ENCODE measurements at regions not wholly inside any gene's neighbourhood (a gene's known extent, or its start where the extent isn't known, plus 50 kb on each side); places are given as distances from the start of the nearest gene placed in this dataset.

- intact Hi-C loops (cut with micrococcal nuclease): no loop called here
- Histone ChIP-seq H3K4me1 (ENCODE audit: control insufficient read depth, insufficient read depth, low read length) (no peaks in the 10 kb centered on the region), H4K91ac (ENCODE audit: insufficient read depth, low read depth, low read length) (no peak overlapping the region), H3K9me1 (ENCODE audit: insufficient read depth, low read length) (no peaks in the 10 kb centered on the region), H2BK120ac (ENCODE audit: low read depth, low read length) (no peak overlapping the region), H3K27me3 (ENCODE audit: control insufficient read depth, insufficient read depth, low read length) (no peaks in the 10 kb centered on the region), H3K4me3 (ENCODE audit: insufficient read depth, low read depth, low read length) (no peak overlapping the region), H3K56ac (ENCODE audit: extremely low read depth, insufficient read depth, low read length) (no peak overlapping the region), H2BK15ac (ENCODE audit: low read depth, low read length) (no peak overlapping the region), H3K9ac (ENCODE audit: low read depth, low read length) (no peak overlapping the region), H3K14ac (replicated peaks; ENCODE audit: low read depth, low read length) (no peak overlapping the region), H2AK9ac (replicated peaks; ENCODE audit: low read depth, low read length, poor library complexity) (no peak overlapping the region), H3K18ac (ENCODE audit: low read depth, low read length) (no peak overlapping the region), H2AK5ac (ENCODE audit: low read depth, low read length) (no peak overlapping the region), H2BK5ac (ENCODE audit: low read depth, low read length, poor library complexity, severe bottlenecking) (no peak overlapping the region), H3K27ac (ENCODE audit: insufficient read depth, low read length) (no peak overlapping the region), H2AFZ (replicated peaks; ENCODE audit: low read length, poor library complexity) (no peak overlapping the region), H3K79me1 (ENCODE audit: low read depth in 1 of 2, low read length in 2 of 2) (no peaks in the 10 kb centered on the region), H3K4me2 (ENCODE audit: low read depth, low read length) (no peak overlapping the region), H3K9me3 (ENCODE audit: control insufficient read depth, insufficient read depth, low read length) (no peaks in the 10 kb centered on the region), H2BK20ac (ENCODE audit: low read depth, low read length) (no peak overlapping the region), H4K5ac (ENCODE audit: low read depth, low read length) (no peak overlapping the region), H3K23ac (ENCODE audit: low read depth, low read length) (no peak overlapping the region), H4K8ac (ENCODE audit: low read depth in 2 of 2, low read length in 2 of 2) (no peak overlapping the region), H4K20me1 (ENCODE audit: insufficient read depth, low read length) (no peaks in the 10 kb centered on the region), H3K36me3 (ENCODE audit: control insufficient read depth, insufficient read depth, low read length) (no peaks in the 10 kb centered on the region), H3K4ac (ENCODE audit: low read depth, low read length) (no peak overlapping the region)
- dilution Hi-C loops (cut with HindIII; ENCODE audit: low sequenced_read_pairs, unreplicated experiment): no loop called here
- BruUV-seq (replicated peaks): no TSS peak
- TF ChIP-seq SMC3 (IDR thresholded peaks at IDR 0.05; ENCODE audit: low read depth, low read length): no peak
- no peak for TF ChIP-seq CTCF (conservative IDR thresholded peaks at IDR 0.05; ENCODE audit: low read depth, low read length)
- TF ChIP-seq MAZ (IDR thresholded peaks at IDR 0.05; ENCODE audit: borderline replicate concordance, low read depth, low read length): no peak
- no peak for TF ChIP-seq FOS (IDR thresholded peaks at IDR 0.05; ENCODE audit: low read depth, low read length)
- TF ChIP-seq MXI1 (IDR thresholded peaks at IDR 0.05; ENCODE audit: borderline replicate concordance, low read depth, low read length): no peak
- TF ChIP-seq CHD1 (IDR thresholded peaks at IDR 0.05; ENCODE audit: low read depth, low read length): no peak
- TF ChIP-seq RCOR1 (IDR thresholded peaks at IDR 0.05; ENCODE audit: insufficient replicate concordance, low read length): no peak
- 20% methylated on average over 1 of the region's 4 CpGs; no CpG with 5 or more reads in 1 of the 2 experiments for WGBS, 2 experiments (ENCODE audit: extremely low coverage in 2 of 2, insufficient read length in 1 of 2)
- ATAC-seq (ENCODE audit: low read depth) (no peak), DNase-seq (no peak)
- ChIA-PET POLR2A (ENCODE audit: unreplicated experiment) (no interaction called here), CTCF (no interaction called here)
- in situ Hi-C loops (cut with MboI; ENCODE audit: low sequenced_read_pairs): no loop called here
These were observed 150.5 kb upstream of the MIR17HG start for GRCh38 chr13:91196958-91197357.

Measured in IMR-90 (cell line).